ENCODE measurements at regions not wholly inside any gene's neighbourhood (a gene's known extent, or its start where the extent isn't known, plus 50 kb on each side); places are given as distances from the start of the nearest gene placed in this dataset.

GRCh38 chr3:51604212-51604611 is 65.7 kb downstream of the RAD54L2 start:
- TF ChIP-seq NUFIP1 (IDR thresholded peaks at IDR 0.05; ENCODE audit: partially characterized antibody) (no peak), CUX1 (CRISPR knock-in tag; IDR thresholded peaks at IDR 0.05) (no peak), ARID3A (IDR thresholded peaks at IDR 0.05; ENCODE audit: borderline replicate concordance, low read depth, low read length) (no peak), CGGBP1 (CRISPR knock-in tag; IDR thresholded peaks at IDR 0.05) (no peak), TAF15 (IDR thresholded peaks at IDR 0.05; ENCODE audit: low read depth, low read length) (no peak), PML (IDR thresholded peaks at IDR 0.05; ENCODE audit: low read length) (no peak), POLR2AphosphoS2 (IDR thresholded peaks at IDR 0.05; ENCODE audit: low read length) (no peak), CBFA2T2 (conservative IDR thresholded peaks at IDR 0.05) (no peak), SP1 (CRISPR knock-in tag; IDR thresholded peaks at IDR 0.05) (no peak), NRF1 (conservative IDR thresholded peaks at IDR 0.05 in 1 of 2, IDR thresholded peaks at IDR 0.05 in 1 of 2) (no peak)

Measured in K562 (cell line).